ENCODE measurements at regions not wholly inside any gene's neighbourhood (a gene's known extent, or its start where the extent isn't known, plus 50 kb on each side); places are given as distances from the start of the nearest gene placed in this dataset.

- no peak for TF ChIP-seq CTCF (IDR thresholded peaks at IDR 0.05; ENCODE audit: insufficient read depth in 1 of 2, low read depth in 1 of 2, low read length in 1 of 2, severe bottlenecking in 1 of 2, unreplicated experiment in 1 of 2)
- Histone ChIP-seq H3K27me3 (replicated peaks; ENCODE audit: control insufficient read depth, insufficient read depth, low read length) (no peaks in the 10 kb centered on the region; the same call in none of the 2 replicates), H3K4me3 (ENCODE audit: low read depth, low read length) (no peak overlapping the region), H3K9me3 (peaks cover 4% of the 10 kb centered on the region; the same call in 1 of the 2 replicates), H3K36me3 (ENCODE audit: control insufficient read depth, insufficient read depth, low read length) (no peaks in the 10 kb centered on the region), H3K4me1 (no peaks in the 10 kb centered on the region)
- Mint-ChIP-seq H3K4me3 (ENCODE audit: unreplicated experiment) (no peak overlapping the region), H3K4me1 (ENCODE audit: low read depth, unreplicated experiment) (no peaks in the 10 kb centered on the region), H3K9me3 (ENCODE audit: unreplicated experiment) (no peaks in the 10 kb centered on the region), H3K36me3 (ENCODE audit: insufficient read depth, unreplicated experiment) (no peaks in the 10 kb centered on the region), H3K27me3 (ENCODE audit: insufficient read depth, unreplicated experiment) (peaks cover 11% of the 10 kb centered on the region), H3K27ac (ENCODE audit: unreplicated experiment) (no peak overlapping the region)
- no TSS peak for BruUV-seq (replicated peaks)
- POLR2A ChIA-PET: no interaction called here
- DNase-seq: no peak
- CTCF ChIA-PET: interaction anchor here (0.6 kb wide), 1 partner anchor 205 kb away, joined by 4 read pairs; no protein-coding TSS in a partner anchor
- intact Hi-C loops (cut with micrococcal nuclease; ENCODE audit: unreplicated experiment): no loop called here
Observed at GRCh38 chr19:33953023-33953422, 156.4 kb downstream of the KCTD15 start.

GRCh38 chr19:33953592-33953991 is 156.9 kb downstream of the KCTD15 start:
- Mint-ChIP-seq H3K9me3 (ENCODE audit: unreplicated experiment) (no peaks in the 10 kb centered on the region), H3K4me3 (ENCODE audit: unreplicated experiment) (no peak overlapping the region), H3K36me3 (ENCODE audit: insufficient read depth, unreplicated experiment) (no peaks in the 10 kb centered on the region), H3K27me3 (ENCODE audit: insufficient read depth, unreplicated experiment) (peaks cover 14% of the 10 kb centered on the region), H3K4me1 (ENCODE audit: low read depth, unreplicated experiment) (no peaks in the 10 kb centered on the region), H3K27ac (ENCODE audit: unreplicated experiment) (no peak overlapping the region)
- H3K27me3 ChIP-seq (replicated peaks; ENCODE audit: control insufficient read depth, insufficient read depth, low read length): no peaks in the 10 kb centered on the region; the same call in none of the 2 replicates
- TF ChIP-seq CTCF (IDR thresholded peaks at IDR 0.05; ENCODE audit: insufficient read depth in 1 of 2, low read depth in 1 of 2, low read length in 1 of 2, severe bottlenecking in 1 of 2, unreplicated experiment in 1 of 2): no peak
- H3K36me3 ChIP-seq (ENCODE audit: control insufficient read depth, insufficient read depth, low read length): no peaks in the 10 kb centered on the region
- no TSS peak for BruUV-seq (replicated peaks)
- H3K4me1 ChIP-seq: no peaks in the 10 kb centered on the region
- POLR2A ChIA-PET: no interaction called here
- H3K4me3 ChIP-seq (ENCODE audit: low read depth, low read length): no peak overlapping the region
- CTCF ChIA-PET: no interaction called here
- intact Hi-C loops (cut with micrococcal nuclease; ENCODE audit: unreplicated experiment): no loop called here
- DNase-seq: no peak
- H3K9me3 ChIP-seq: peaks cover 4% of the 10 kb centered on the region; the same call in 1 of the 2 replicates

- DNase-seq: no peak
- CTCF ChIA-PET: no interaction called here
- Histone ChIP-seq H3K4me1 (no peaks in the 10 kb centered on the region), H3K4me3 (ENCODE audit: low read depth, low read length) (no peak overlapping the region), H3K9me3 (peaks cover 4% of the 10 kb centered on the region; the same call in 1 of the 2 replicates), H3K36me3 (ENCODE audit: control insufficient read depth, insufficient read depth, low read length) (no peaks in the 10 kb centered on the region), H3K27me3 (replicated peaks; ENCODE audit: control insufficient read depth, insufficient read depth, low read length) (no peaks in the 10 kb centered on the region; the same call in none of the 2 replicates)
- no peak overlapping the region for H3K4me3 Mint-ChIP-seq (ENCODE audit: unreplicated experiment)
- intact Hi-C loops (cut with micrococcal nuclease; ENCODE audit: unreplicated experiment): no loop called here
- H3K36me3 Mint-ChIP-seq (ENCODE audit: insufficient read depth, unreplicated experiment): no peaks in the 10 kb centered on the region
- H3K27ac Mint-ChIP-seq (ENCODE audit: unreplicated experiment): no peak overlapping the region
- BruUV-seq (replicated peaks): no TSS peak
- no peaks in the 10 kb centered on the region for H3K4me1 Mint-ChIP-seq (ENCODE audit: low read depth, unreplicated experiment)
- H3K27me3 Mint-ChIP-seq (ENCODE audit: insufficient read depth, unreplicated experiment): peaks cover 14% of the 10 kb centered on the region
- POLR2A ChIA-PET: no interaction called here
- no peak for TF ChIP-seq CTCF (IDR thresholded peaks at IDR 0.05; ENCODE audit: insufficient read depth in 1 of 2, low read depth in 1 of 2, low read length in 1 of 2, severe bottlenecking in 1 of 2, unreplicated experiment in 1 of 2)
- no peaks in the 10 kb centered on the region for H3K9me3 Mint-ChIP-seq (ENCODE audit: unreplicated experiment)
Observed at GRCh38 chr19:33954686-33955085, 158.0 kb downstream of the KCTD15 start.

Data from Caco-2 (cell line).